MCF 10A (cell line): ENCODE measurements at regions not wholly inside any gene's neighbourhood (a gene's known extent, or its start where the extent isn't known, plus 50 kb on each side); places are given as distances from the start of the nearest gene placed in this dataset.

Source experiments
- BruUV-seq: library from RNA; stranded (reverse); fragments of 400-500 nt; replicated peaks from 2 replicates; lab custom pipeline; 2021; lab: Mats Ljungman, UMichigan
- CTCF ChIA-PET: fragments of 300-600 bp; sonication (Branson Sonifier 250); formaldehyde crosslinking; extraction: SDS; loops from one replicate; lab custom pipeline; 2021; ENCODE audit warnings: antibody characterized with exemption, inconsistent platforms; lab: Yijun Ruan, JAX
- POLR2A ChIA-PET: fragments of 300-600, 350-650 bp; sonication (Branson Sonifier 250); formaldehyde crosslinking; extraction: SDS; loops from one replicate; lab custom pipeline; 2020; ENCODE audit warnings: antibody characterized with exemption, inconsistent platforms; lab: Yijun Ruan, JAX
- DNase-seq: peaks from one replicate; pipeline ENCODE4 v3.0.0-alpha.2; 2018; ENCODE audit not compliant: unreplicated experiment
- H3K27ac Mint-ChIP-seq: one replicate; pipeline ENCODE4 v1.8.0; 2022; ENCODE audit warnings: mild to moderate bottlenecking, low read depth, mixed read lengths; ENCODE audit not compliant: unreplicated experiment
- H3K27me3 Mint-ChIP-seq: one replicate; pipeline ENCODE4 v1.8.0; 2022; ENCODE audit warnings: mixed read lengths; ENCODE audit not compliant: insufficient read depth, unreplicated experiment
- H3K36me3 Mint-ChIP-seq: one replicate; pipeline ENCODE4 v1.8.0; 2022; ENCODE audit warnings: mild to moderate bottlenecking, moderate library complexity, mixed read lengths; ENCODE audit not compliant: insufficient read depth, unreplicated experiment
- H3K4me1 Mint-ChIP-seq: one replicate; pipeline ENCODE4 v1.8.0; 2022; ENCODE audit warnings: mixed read lengths; ENCODE audit not compliant: insufficient read depth, unreplicated experiment
- H3K4me3 Mint-ChIP-seq: one replicate; pipeline ENCODE4 v1.8.0; 2022; ENCODE audit warnings: mild to moderate bottlenecking, moderate library complexity, mixed read lengths; ENCODE audit not compliant: unreplicated experiment
- H3K9me3 Mint-ChIP-seq: one replicate; pipeline ENCODE4 v1.8.0; 2022; ENCODE audit warnings: mixed read lengths; ENCODE audit not compliant: unreplicated experiment
- CTCF ChIP-seq: fragments of 200-600 bp; IDR thresholded peaks from one replicate; pipeline ENCODE4 v1.8.0; 2022; ENCODE audit warnings: antibody characterized with exemption, mild to moderate bottlenecking; ENCODE audit not compliant: unreplicated experiment
- intact Hi-C: fragments of 100-400 bp; cut with micrococcal nuclease; formaldehyde crosslinking; loops from 2 replicates; pipeline ENCODE4 v1.14.1; 2022

- CTCF ChIA-PET: interaction anchor here (0.5 to 0.6 kb wide), 3 partner anchors 12 to 1013 kb away, joined by 3 to 4 read pairs (median 3); no protein-coding TSS in a partner anchor
- Mint-ChIP-seq H3K27ac (no peak overlapping the region), H3K27me3 (no peaks in the 10 kb centered on the region), H3K4me1 (no peaks in the 10 kb centered on the region), H3K4me3 (no peak overlapping the region), H3K36me3 (no peaks in the 10 kb centered on the region), H3K9me3 (peaks cover 12% of the 10 kb centered on the region)
- TF ChIP-seq CTCF: no peak
- POLR2A ChIA-PET: no interaction called here
- intact Hi-C loops: no loop called here
- no peak for DNase-seq
- no TSS peak for BruUV-seq
Observed at GRCh38 chr2:128510701-128511397, 192.2 kb upstream of the HS6ST1 start.

- DNase-seq: no peak
- ChIA-PET CTCF (interaction anchor here (0.6 kb wide), 1 partner anchor 13 kb away, joined by 3 read pairs; no protein-coding TSS in a partner anchor), POLR2A (no interaction called here)
Observed at GRCh38 chr2:128511731-128512378, 193.2 kb upstream of the HS6ST1 start.

GRCh38 chr2:128512379-128513115 lies 193.9 kb upstream of the HS6ST1 start:
- Mint-ChIP-seq H3K4me3 (no peak overlapping the region), H3K27me3 (no peaks in the 10 kb centered on the region), H3K9me3 (peaks cover 12% of the 10 kb centered on the region), H3K27ac (no peak overlapping the region), H3K36me3 (no peaks in the 10 kb centered on the region), H3K4me1 (no peaks in the 10 kb centered on the region)
- intact Hi-C loops: no loop called here
- ChIA-PET CTCF (no interaction called here), POLR2A (no interaction called here)
- TF ChIP-seq CTCF: no peak
- no TSS peak for BruUV-seq
- DNase-seq: no peak

More at GRCh38 chr2:128511731-128512378, 193.2 kb upstream of the HS6ST1 start:
- Mint-ChIP-seq H3K36me3 (no peaks in the 10 kb centered on the region), H3K4me1 (no peaks in the 10 kb centered on the region), H3K27ac (no peak overlapping the region), H3K27me3 (no peaks in the 10 kb centered on the region), H3K4me3 (no peak overlapping the region), H3K9me3 (peaks cover 12% of the 10 kb centered on the region)
- BruUV-seq: no TSS peak
- intact Hi-C loops: no loop called here
- no peak for TF ChIP-seq CTCF
